DMS153 treated with DMSO at 0.1 percent for 48 hours (cell line): ENCODE measurements at regions not wholly inside any gene's neighbourhood (a gene's known extent, or its start where the extent isn't known, plus 50 kb on each side); places are given as distances from the start of the nearest gene placed in this dataset.

Experiments used
- DNase-seq: peaks from one replicate; lab custom pipeline; 2025; ENCODE audit not compliant: unreplicated experiment; lab: John Stamatoyannopoulos, UW

GRCh38 chr16:27679899-27680298 is 130.0 kb downstream of the KATNIP start:
- DNase-seq = no peak

GRCh38 chr16:27681681-27682080 is 131.7 kb downstream of the KATNIP start:
- no peak for DNase-seq

- DNase-seq = no peak
These were observed 134.1 kb downstream of the KATNIP start for GRCh38 chr16:27684047-27684446.

GRCh38 chr16:27685807-27686206 is 135.9 kb downstream of the KATNIP start:
- no peak for DNase-seq

GRCh38 chr16:27686926-27687325 is 137.0 kb downstream of the KATNIP start:
- DNase-seq = no peak

GRCh38 chr16:27687605-27688004 is 137.7 kb downstream of the KATNIP start:
- no peak for DNase-seq

GRCh38 chr16:27689711-27690110 is 139.8 kb downstream of the KATNIP start:
- DNase-seq = no peak

GRCh38 chr16:27690608-27691007 is 140.7 kb downstream of the KATNIP start:
- no peak for DNase-seq

GRCh38 chr16:27691721-27692120 is 141.8 kb downstream of the KATNIP start:
- no peak for DNase-seq

GRCh38 chr16:27692576-27692975 is 142.6 kb downstream of the KATNIP start:
- no peak for DNase-seq

- no peak for DNase-seq
These were observed 145.2 kb downstream of the KATNIP start for GRCh38 chr16:27695161-27695560.

- no peak for DNase-seq
These were observed 148.3 kb downstream of the KATNIP start for GRCh38 chr16:27698266-27698665.

- DNase-seq = no peak
These were observed 148.8 kb downstream of the KATNIP start for GRCh38 chr16:27698746-27699145.

- DNase-seq = no peak
These were observed 149.6 kb downstream of the KATNIP start for GRCh38 chr16:27699540-27699939.

GRCh38 chr16:27700304-27700995 is 150.5 kb downstream of the KATNIP start:
- no peak for DNase-seq

GRCh38 chr16:27701381-27701780 is 151.4 kb downstream of the KATNIP start:
- no peak for DNase-seq

GRCh38 chr16:27703121-27703520 is 153.2 kb downstream of the KATNIP start:
- DNase-seq = no peak

- no peak for DNase-seq
These were observed 153.6 kb downstream of the KATNIP start for GRCh38 chr16:27703545-27703944.

- no peak for DNase-seq
These were observed 154.3 kb downstream of the KATNIP start for GRCh38 chr16:27704252-27704651.

- DNase-seq = no peak
These were observed 156.4 kb downstream of the KATNIP start for GRCh38 chr16:27706156-27706865.

GRCh38 chr16:27706866-27707685 is 157.1 kb downstream of the KATNIP start:
- DNase-seq = no peak

GRCh38 chr16:27708651-27709050 is 158.7 kb downstream of the KATNIP start:
- DNase-seq = no peak
